H9 (cell line): ENCODE measurements at regions not wholly inside any gene's neighbourhood (a gene's known extent, or its start where the extent isn't known, plus 50 kb on each side); places are given as distances from the start of the nearest gene placed in this dataset.
A peak's percentile ranks its signal among the peaks of the same experiment; 100 is the strongest.

Source experiments
- DNase-seq: peaks from one replicate; pipeline ENCODE4 v3.0.0-alpha.2; 2017
- H2AFZ ChIP-seq: one replicate; pipeline ENCODE4 v1.6.1; 2013; ENCODE audit warnings: mild to moderate bottlenecking, low read length, control low read depth, moderate library complexity
- H2AK5ac ChIP-seq: 2 replicates; pipeline ENCODE4 v1.6.1; 2013; ENCODE audit warnings: low read length, control low read depth, mixed read lengths; ENCODE audit not compliant: insufficient read length
- H2BK120ac ChIP-seq: one replicate; pipeline ENCODE4 v1.6.1; 2013; ENCODE audit warnings: low read depth, mild to moderate bottlenecking, low read length, control low read depth, inconsistent platforms; ENCODE audit not compliant: poor library complexity, severe bottlenecking
- H2BK12ac ChIP-seq: 2 replicates; pipeline ENCODE4 v1.6.1; 2013; ENCODE audit warnings: low read length, control low read depth, mixed read lengths, low read depth; ENCODE audit not compliant: insufficient read length
- H2BK15ac ChIP-seq: 2 replicates; pipeline ENCODE4 v1.6.1; 2013; ENCODE audit warnings: low read depth, low read length, control low read depth
- H2BK20ac ChIP-seq: one replicate; pipeline ENCODE4 v1.6.1; 2013; ENCODE audit warnings: low read depth, mild to moderate bottlenecking, low read length, control low read depth, inconsistent platforms; ENCODE audit not compliant: poor library complexity, severe bottlenecking
- H2BK5ac ChIP-seq: 2 replicates; pipeline ENCODE4 v1.6.1; 2013; ENCODE audit warnings: low read length, control low read depth, mixed read lengths; ENCODE audit not compliant: insufficient read length
- H3K14ac ChIP-seq: 2 replicates; pipeline ENCODE4 v1.6.1; 2013; ENCODE audit warnings: low read length, control low read depth; ENCODE audit not compliant: insufficient read depth
- H3K18ac ChIP-seq: 2 replicates; pipeline ENCODE4 v1.6.1; 2013; ENCODE audit warnings: low read depth, mild to moderate bottlenecking, mixed read lengths, low read length, control low read depth; ENCODE audit not compliant: insufficient read length
- H3K23ac ChIP-seq: 2 replicates; pipeline ENCODE4 v1.6.1; 2013; ENCODE audit warnings: low read length, control low read depth, mixed read lengths, low read depth; ENCODE audit not compliant: insufficient read length
- H3K23me2 ChIP-seq: 2 replicates; pipeline ENCODE4 v1.6.1; 2013; ENCODE audit warnings: low read depth, mild to moderate bottlenecking, mixed read lengths, low read length, control low read depth; ENCODE audit not compliant: insufficient read length, poor library complexity, severe bottlenecking
- H3K27ac ChIP-seq: 2 replicates; pipeline ENCODE4 v1.5.1; 2013; ENCODE audit warnings: low read length, control low read depth, mixed read lengths, low read depth; ENCODE audit not compliant: insufficient read length
- H3K27me3 ChIP-seq: 2 replicates; pipeline ENCODE4 v1.6.1; 2013; ENCODE audit warnings: low read length, control low read depth, inconsistent platforms; ENCODE audit not compliant: insufficient read depth
- H3K4ac ChIP-seq: 2 replicates; pipeline ENCODE4 v1.6.1; 2013; ENCODE audit warnings: low read depth, mild to moderate bottlenecking, control low read depth, inconsistent platforms, low read length, moderate library complexity
- H3K4me1 ChIP-seq: 2 replicates; pipeline ENCODE4 v1.6.1; 2013; ENCODE audit warnings: low read length, control low read depth, inconsistent platforms; ENCODE audit not compliant: insufficient read depth
- H3K4me2 ChIP-seq: 2 replicates; pipeline ENCODE4 v1.6.1; 2013; ENCODE audit warnings: low read length, control low read depth, mixed read lengths; ENCODE audit not compliant: insufficient read length, insufficient read depth
- H3K56ac ChIP-seq: 2 replicates; pipeline ENCODE4 v1.6.1; 2013; ENCODE audit warnings: low read depth, mild to moderate bottlenecking, mixed read lengths, low read length, control low read depth; ENCODE audit not compliant: insufficient read length
- H3K79me1 ChIP-seq: 2 replicates; pipeline ENCODE4 v1.6.1; 2013; ENCODE audit warnings: low read depth, mild to moderate bottlenecking, moderate library complexity, low read length, control low read depth, inconsistent platforms; ENCODE audit not compliant: insufficient read depth, poor library complexity, severe bottlenecking
- H3K79me2 ChIP-seq: 2 replicates; pipeline ENCODE4 v1.6.1; 2013; ENCODE audit warnings: low read length, control low read depth, inconsistent platforms; ENCODE audit not compliant: insufficient read depth
- H3K9ac ChIP-seq: 2 replicates; pipeline ENCODE4 v1.6.1; 2013; ENCODE audit warnings: low read length, control low read depth, mixed read lengths; ENCODE audit not compliant: insufficient read length; ENCODE audit errors: extremely low read depth
- H3K9me3 ChIP-seq: one replicate; pipeline ENCODE4 v1.6.1; 2013; ENCODE audit warnings: low read depth, low read length, inconsistent platforms; ENCODE audit not compliant: control insufficient read depth
- H3T11ph ChIP-seq: one replicate; pipeline ENCODE4 v1.6.1; 2013; ENCODE audit warnings: mild to moderate bottlenecking, low read length, control low read depth, inconsistent platforms
- H4K20me1 ChIP-seq: one replicate; pipeline ENCODE4 v1.6.1; 2013; ENCODE audit not compliant: control insufficient read depth, insufficient read length, insufficient read depth
- H4K5ac ChIP-seq: 2 replicates; pipeline ENCODE4 v1.6.1; 2013; ENCODE audit warnings: low read depth, mild to moderate bottlenecking, mixed read lengths, low read length, control low read depth; ENCODE audit not compliant: insufficient read length
- H4K8ac ChIP-seq: replicated peaks from 2 replicates; pipeline ENCODE4 v1.6.1; 2013; ENCODE audit warnings: low read length, control low read depth, mixed read lengths, low read depth; ENCODE audit not compliant: insufficient read length
- H4K91ac ChIP-seq: 2 replicates; pipeline ENCODE4 v1.6.1; 2013; ENCODE audit warnings: low read depth, mild to moderate bottlenecking, moderate library complexity, mixed read lengths, low read length, control low read depth; ENCODE audit not compliant: insufficient read length
- H3K27ac Mint-ChIP-seq, 3 experiments: 2 replicates in 2 of 3; 3 replicates in 1 of 3; pipeline ENCODE4 v1.8.0; 2020 to 2021; ENCODE audit warnings: mixed read lengths in 3 of 3, mild to moderate bottlenecking in 1 of 3, moderate library complexity in 1 of 3
- H3K27me3 Mint-ChIP-seq: 2 replicates; pipeline ENCODE4 v1.8.0; 2021; ENCODE audit warnings: low read depth, mild to moderate bottlenecking, moderate library complexity, mixed read lengths
- H3K36me3 Mint-ChIP-seq, 3 experiments: 2 replicates in 2 of 3; 3 replicates in 1 of 3; pipeline ENCODE4 v1.8.0; 2020 to 2021; ENCODE audit warnings: low read depth in 3 of 3, mixed read lengths in 3 of 3; ENCODE audit not compliant: insufficient read depth in 1 of 3
- H3K4me1 Mint-ChIP-seq, 2 experiments: 2 replicates each; pipeline ENCODE4 v1.8.0; 2020; ENCODE audit warnings: mixed read lengths in 2 of 2
- H3K4me3 Mint-ChIP-seq, 2 experiments: 2 replicates in 1 of 2; 3 replicates in 1 of 2; pipeline ENCODE4 v1.8.0; 2020 to 2021; ENCODE audit warnings: mild to moderate bottlenecking in 2 of 2, mixed read lengths in 2 of 2, moderate library complexity in 1 of 2
- H3K9me3 Mint-ChIP-seq, 2 experiments: 2 replicates in 1 of 2; 3 replicates in 1 of 2; pipeline ENCODE4 v1.8.0; 2020; ENCODE audit warnings: mild to moderate bottlenecking in 2 of 2, mixed read lengths in 2 of 2, moderate library complexity in 1 of 2
- WGBS: extraction: QIAGEN DNeasy Blood & Tissue Kit; methylation state at CpG from one replicate; pipeline ENCODE4 v1.1.7; 2013; ENCODE audit warnings: missing lambda C conversion rate, low lambda C conversion rate, mixed read lengths; ENCODE audit not compliant: insufficient read length; ENCODE audit errors: extremely low coverage; 5-methylcytosine and 5-hydroxymethylcytosine counted together
- TF ChIP-seq, protein P1 (sequence below): fragments of 200-600 bp; sonication (generic); conservative IDR thresholded peaks from 3 replicates; pipeline ENCODE4 v1.8.0; 2021; ENCODE audit warnings: antibody characterized with exemption, mild to moderate bottlenecking

DNA sequence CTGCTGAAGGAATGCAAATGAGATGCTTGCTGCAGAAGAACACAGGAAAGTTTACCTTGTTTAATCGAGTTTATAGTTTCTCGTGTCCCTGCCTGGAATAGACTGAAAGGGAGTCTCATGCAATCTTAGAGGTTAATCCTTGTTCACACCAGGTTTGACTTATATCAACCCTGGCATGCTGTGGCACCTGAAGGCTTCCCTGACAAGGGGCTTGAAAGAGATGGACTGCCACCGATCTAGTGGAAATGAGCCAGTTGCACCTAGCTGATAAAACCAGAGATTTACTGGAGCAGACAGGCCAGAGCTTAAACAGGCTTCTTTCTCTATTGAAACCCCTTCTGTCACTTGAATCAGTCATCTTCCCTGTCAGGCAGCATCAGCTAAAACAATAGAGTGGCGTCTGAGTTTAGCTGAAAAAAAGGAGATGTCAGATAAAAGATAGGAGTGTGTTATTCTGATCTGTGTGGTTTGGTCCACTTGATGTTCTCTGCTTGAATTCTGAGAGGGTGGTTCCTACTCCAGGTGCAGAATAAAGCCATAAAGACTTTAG, 349.7 kb downstream of the RWDD3 start:
- Histone ChIP-seq H3K9me3 (no peaks in the 10 kb centered on the region), H2BK12ac (no peak overlapping the region), H3K27ac (no peak overlapping the region), H3K14ac (no peak overlapping the region), H3K56ac (no peak overlapping the region), H3K9ac (no peak overlapping the region), H3K23me2 (no peaks in the 10 kb centered on the region), H2AK5ac (no peak overlapping the region), H3K4me2 (no peak overlapping the region), H3T11ph (no peak overlapping the region), H3K27me3 (no peaks in the 10 kb centered on the region), H4K8ac (no peak overlapping the region), H3K79me2 (no peaks in the 10 kb centered on the region), H2BK5ac (no peak overlapping the region), H3K79me1 (no peaks in the 10 kb centered on the region), H2BK20ac (no peak overlapping the region), H4K20me1 (no peaks in the 10 kb centered on the region), H3K4me1 (peaks cover 2% of the 10 kb centered on the region; the same call in 1 of the 2 replicates), H4K91ac (no peak overlapping the region), H2BK120ac (no peak overlapping the region), H2AFZ (no peak overlapping the region), H3K4ac (no peak overlapping the region), H2BK15ac (no peak overlapping the region), H4K5ac (no peak overlapping the region), H3K18ac (no peak overlapping the region), H3K23ac (no peak overlapping the region)
- peaks cover 19 to 31% of the 10 kb centered on the region in 2 experiments for H3K4me1 Mint-ChIP-seq
- H3K27ac Mint-ChIP-seq: peak overlapping the region in 1 of 3 experiments; percentile 31; a peak in 2 of 7 replicates
- peaks cover 0 to 5% (median 1%) of the 10 kb centered on the region in 3 experiments; a peak in 3 of 7 replicates for H3K36me3 Mint-ChIP-seq
- H3K4me3 Mint-ChIP-seq: peak overlapping the region in 1 of 2 experiments; percentile 25; a peak in 1 of 5 replicates
- no peaks in the 10 kb centered on the region; the same call in 1 of the 2 replicates for H3K27me3 Mint-ChIP-seq
- TF ChIP-seq, protein P1, sequence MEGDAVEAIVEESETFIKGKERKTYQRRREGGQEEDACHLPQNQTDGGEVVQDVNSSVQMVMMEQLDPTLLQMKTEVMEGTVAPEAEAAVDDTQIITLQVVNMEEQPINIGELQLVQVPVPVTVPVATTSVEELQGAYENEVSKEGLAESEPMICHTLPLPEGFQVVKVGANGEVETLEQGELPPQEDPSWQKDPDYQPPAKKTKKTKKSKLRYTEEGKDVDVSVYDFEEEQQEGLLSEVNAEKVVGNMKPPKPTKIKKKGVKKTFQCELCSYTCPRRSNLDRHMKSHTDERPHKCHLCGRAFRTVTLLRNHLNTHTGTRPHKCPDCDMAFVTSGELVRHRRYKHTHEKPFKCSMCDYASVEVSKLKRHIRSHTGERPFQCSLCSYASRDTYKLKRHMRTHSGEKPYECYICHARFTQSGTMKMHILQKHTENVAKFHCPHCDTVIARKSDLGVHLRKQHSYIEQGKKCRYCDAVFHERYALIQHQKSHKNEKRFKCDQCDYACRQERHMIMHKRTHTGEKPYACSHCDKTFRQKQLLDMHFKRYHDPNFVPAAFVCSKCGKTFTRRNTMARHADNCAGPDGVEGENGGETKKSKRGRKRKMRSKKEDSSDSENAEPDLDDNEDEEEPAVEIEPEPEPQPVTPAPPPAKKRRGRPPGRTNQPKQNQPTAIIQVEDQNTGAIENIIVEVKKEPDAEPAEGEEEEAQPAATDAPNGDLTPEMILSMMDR: no peak
- peaks cover 4% of the 10 kb centered on the region in 2 experiments; a peak in 4 of 5 replicates for H3K9me3 Mint-ChIP-seq
- no peak for DNase-seq
- no CpG with 5 or more reads among the region's 4 CpGs for WGBS
